ENCODE measurements at regions not wholly inside any gene's neighbourhood (a gene's known extent, or its start where the extent isn't known, plus 50 kb on each side); places are given as distances from the start of the nearest gene placed in this dataset.

- Mint-ChIP-seq H3K27ac (no peak overlapping the region), H3K27me3 (ENCODE audit: insufficient read depth, low read depth, poor library complexity) (peaks cover 1% of the 10 kb centered on the region), H3K9me3 (peaks cover 37% of the 10 kb centered on the region), H3K4me3 (no peak overlapping the region), H3K4me1 (peaks cover 2% of the 10 kb centered on the region; the same call in 1 of the 3 replicates), H3K36me3 (ENCODE audit: low read depth) (peaks cover 44% of the 10 kb centered on the region)
- Histone ChIP-seq H3K4me3 (no peak overlapping the region), H3K4me1 (ENCODE audit: insufficient read depth) (peaks cover 5% of the 10 kb centered on the region; the same call in 1 of the 2 replicates), H2AFZ (no peak overlapping the region), H3K36me3 (ENCODE audit: insufficient read depth) (peaks cover 11% of the 10 kb centered on the region), H3F3A (replicated peaks; ENCODE audit: low read depth) (no peaks in the 10 kb centered on the region), H4K20me1 (replicated peaks; ENCODE audit: insufficient read depth) (no peaks in the 10 kb centered on the region), H3K27ac (ENCODE audit: low read depth) (no peak overlapping the region), H3K4me2 (no peak overlapping the region), H3K9me2 (ENCODE audit: insufficient read depth) (no peaks in the 10 kb centered on the region; the same call in 1 of the 2 replicates), H3K27me3 (ENCODE audit: insufficient read depth) (no peaks in the 10 kb centered on the region), H3K79me2 (replicated peaks; ENCODE audit: insufficient read depth) (no peaks in the 10 kb centered on the region)
- TF ChIP-seq ZNF331 (CRISPR knock-in tag; IDR thresholded peaks at IDR 0.05; ENCODE audit: low read depth), result no peak
- no peak for TF ChIP-seq POLR2AphosphoS5 (IDR thresholded peaks at IDR 0.05; ENCODE audit: low read depth)
- no peak for TF ChIP-seq EZH2 (IDR thresholded peaks at IDR 0.05; ENCODE audit: low read depth, unreplicated experiment)
- no peak for TF ChIP-seq ZNF114 (CRISPR knock-in tag; IDR thresholded peaks at IDR 0.05)
- no peak for TF ChIP-seq ZNF462 (CRISPR knock-in tag; IDR thresholded peaks at IDR 0.05)
- no peak for TF ChIP-seq CTCF (conservative IDR thresholded peaks at IDR 0.05; ENCODE audit: low read depth in 2 of 2)
- TF ChIP-seq NANOG (IDR thresholded peaks at IDR 0.05; ENCODE audit: borderline replicate concordance), result no peak
- no peak for TF ChIP-seq REST (IDR thresholded peaks at IDR 0.05; ENCODE audit: unreplicated experiment)
- no peak for TF ChIP-seq CREB1 (CRISPR knock-in tag; IDR thresholded peaks at IDR 0.05; ENCODE audit: low read depth)
- TF ChIP-seq JUNB (IDR thresholded peaks at IDR 0.05; ENCODE audit: unreplicated experiment), result no peak
- TF ChIP-seq EZH2phosphoT487 (IDR thresholded peaks at IDR 0.05; ENCODE audit: unreplicated experiment), result no peak
- no peak for TF ChIP-seq STAT1 (IDR thresholded peaks at IDR 0.05; ENCODE audit: unreplicated experiment)
- TF ChIP-seq ETS1 (IDR thresholded peaks at IDR 0.05), result no peak
- DNase-seq (ENCODE audit: low spot score) (no peak), ATAC-seq (no peak)
Observed at GRCh38 chr2:188022389-188022788, 269.3 kb upstream of the GULP1 start.
